ENCODE measurements at regions not wholly inside any gene's neighbourhood (a gene's known extent, or its start where the extent isn't known, plus 50 kb on each side); places are given as distances from the start of the nearest gene placed in this dataset.

- POLR2A ChIA-PET: interaction anchor here (1.0 to 1.8 kb wide), 4 partner anchors 12 to 67 kb away, joined by 3 to 6 read pairs (median 4); partner anchors contain the start of gene KANK4
- H3K4me1 ChIP-seq (ENCODE audit: insufficient read depth, low read length): peaks cover 46% of the 10 kb centered on the region
- peak overlapping the region; percentile 71 for H3K4me2 ChIP-seq (ENCODE audit: low read depth, low read length)
- no TSS peak for BruUV-seq (replicated peaks)
- H3K4me3 ChIP-seq (replicated peaks in 1 of 3; ENCODE audit: insufficient read depth in 1 of 3, low read depth in 2 of 3, low read length in 3 of 3): peak overlapping the region in 2 of 3 experiments; percentile 38 to 45; a peak in 3 of 6 replicates
- peak overlapping the region; percentile 59 for H3K9ac ChIP-seq (ENCODE audit: insufficient read depth, low read depth, low read length)
- H3K27ac ChIP-seq (ENCODE audit: extremely low read length, insufficient read depth, low read length): peak overlapping the region; percentile 89
- peak overlapping the region; percentile 29 for H2AFZ ChIP-seq (ENCODE audit: low read length)
- H3K79me2 ChIP-seq (ENCODE audit: insufficient read depth, low read length): no peaks in the 10 kb centered on the region
- FAIRE-seq: peak; percentile 88
- ATAC-seq: peak; percentile 78
- no peaks in the 10 kb centered on the region for H3K36me3 ChIP-seq (replicated peaks in 1 of 2; ENCODE audit: control insufficient read depth in 1 of 2, insufficient read depth in 2 of 2, low read length in 2 of 2)
- in situ Hi-C loops (cut with HindIII; ENCODE audit: extremely low pct_ligation_motif_present, low pct_unique_long_range_greater_than_20kb): no loop called here
- H3K27me3 ChIP-seq (ENCODE audit: control insufficient read depth in 1 of 2, insufficient read depth in 2 of 2, low read length in 2 of 2): no peaks in the 10 kb centered on the region
- CTCF ChIA-PET (ENCODE audit: low intra/inter-chr PET ratio, low total read pairs): no interaction called here
- WGBS (ENCODE audit: low lambda C conversion rate): 0% methylated on average over 3 of the region's 3 CpGs
- no peaks in the 10 kb centered on the region for H3K9me3 ChIP-seq (ENCODE audit: low read length)
- intact Hi-C loops (cut with micrococcal nuclease; ENCODE audit: unreplicated experiment): no loop called here
- peak; percentile 88 for DNase-seq (ENCODE audit: low spot score)
- H4K20me1 ChIP-seq (ENCODE audit: insufficient read depth, low read length): no peaks in the 10 kb centered on the region
- TF ChIP-seq EEA1 (CRISPR knock-in tag; IDR thresholded peaks at IDR 0.05; ENCODE audit: borderline replicate concordance) (no peak), PAXIP1 (CRISPR knock-in tag; conservative IDR thresholded peaks at IDR 0.05) (peak; percentile 72), ISL2 (CRISPR knock-in tag; IDR thresholded peaks at IDR 0.05) (peak; percentile 51; the same call in 1 of the 2 replicates), ATF4 (CRISPR knock-in tag; IDR thresholded peaks at IDR 0.05) (peak in 1 of 2 experiments; percentile 41; a peak in 1 of 4 replicates), RCOR2 (CRISPR knock-in tag; IDR thresholded peaks at IDR 0.05) (0 out of 2 replicates have a peak, but pooled peaks have one; percentile 40), ZNF317 (CRISPR knock-in tag; IDR thresholded peaks at IDR 0.05) (no peak), ZNF614 (CRISPR knock-in tag; IDR thresholded peaks at IDR 0.05; ENCODE audit: borderline replicate concordance) (peak; percentile 50; the same call in 1 of the 2 replicates), HMG20A (CRISPR knock-in tag; IDR thresholded peaks at IDR 0.05; ENCODE audit: borderline replicate concordance) (0 out of 2 replicates have a peak, but pooled peaks have one; percentile 28), TCF7L2 (IDR thresholded peaks at IDR 0.05; ENCODE audit: low read depth, low read length) (peak; percentile 80), FOXA3 (CRISPR knock-in tag; IDR thresholded peaks at IDR 0.05) (peak; percentile 31; the same call in 1 of the 2 replicates)
- TF ChIP-seq, protein P1, sequence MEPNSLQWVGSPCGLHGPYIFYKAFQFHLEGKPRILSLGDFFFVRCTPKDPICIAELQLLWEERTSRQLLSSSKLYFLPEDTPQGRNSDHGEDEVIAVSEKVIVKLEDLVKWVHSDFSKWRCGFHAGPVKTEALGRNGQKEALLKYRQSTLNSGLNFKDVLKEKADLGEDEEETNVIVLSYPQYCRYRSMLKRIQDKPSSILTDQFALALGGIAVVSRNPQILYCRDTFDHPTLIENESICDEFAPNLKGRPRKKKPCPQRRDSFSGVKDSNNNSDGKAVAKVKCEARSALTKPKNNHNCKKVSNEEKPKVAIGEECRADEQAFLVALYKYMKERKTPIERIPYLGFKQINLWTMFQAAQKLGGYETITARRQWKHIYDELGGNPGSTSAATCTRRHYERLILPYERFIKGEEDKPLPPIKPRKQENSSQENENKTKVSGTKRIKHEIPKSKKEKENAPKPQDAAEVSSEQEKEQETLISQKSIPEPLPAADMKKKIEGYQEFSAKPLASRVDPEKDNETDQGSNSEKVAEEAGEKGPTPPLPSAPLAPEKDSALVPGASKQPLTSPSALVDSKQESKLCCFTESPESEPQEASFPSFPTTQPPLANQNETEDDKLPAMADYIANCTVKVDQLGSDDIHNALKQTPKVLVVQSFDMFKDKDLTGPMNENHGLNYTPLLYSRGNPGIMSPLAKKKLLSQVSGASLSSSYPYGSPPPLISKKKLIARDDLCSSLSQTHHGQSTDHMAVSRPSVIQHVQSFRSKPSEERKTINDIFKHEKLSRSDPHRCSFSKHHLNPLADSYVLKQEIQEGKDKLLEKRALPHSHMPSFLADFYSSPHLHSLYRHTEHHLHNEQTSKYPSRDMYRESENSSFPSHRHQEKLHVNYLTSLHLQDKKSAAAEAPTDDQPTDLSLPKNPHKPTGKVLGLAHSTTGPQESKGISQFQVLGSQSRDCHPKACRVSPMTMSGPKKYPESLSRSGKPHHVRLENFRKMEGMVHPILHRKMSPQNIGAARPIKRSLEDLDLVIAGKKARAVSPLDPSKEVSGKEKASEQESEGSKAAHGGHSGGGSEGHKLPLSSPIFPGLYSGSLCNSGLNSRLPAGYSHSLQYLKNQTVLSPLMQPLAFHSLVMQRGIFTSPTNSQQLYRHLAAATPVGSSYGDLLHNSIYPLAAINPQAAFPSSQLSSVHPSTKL (CRISPR knock-in tag; IDR thresholded peaks at IDR 0.05): peak; percentile 55; the same call in 1 of the 2 replicates
- TF ChIP-seq, protein P2, sequence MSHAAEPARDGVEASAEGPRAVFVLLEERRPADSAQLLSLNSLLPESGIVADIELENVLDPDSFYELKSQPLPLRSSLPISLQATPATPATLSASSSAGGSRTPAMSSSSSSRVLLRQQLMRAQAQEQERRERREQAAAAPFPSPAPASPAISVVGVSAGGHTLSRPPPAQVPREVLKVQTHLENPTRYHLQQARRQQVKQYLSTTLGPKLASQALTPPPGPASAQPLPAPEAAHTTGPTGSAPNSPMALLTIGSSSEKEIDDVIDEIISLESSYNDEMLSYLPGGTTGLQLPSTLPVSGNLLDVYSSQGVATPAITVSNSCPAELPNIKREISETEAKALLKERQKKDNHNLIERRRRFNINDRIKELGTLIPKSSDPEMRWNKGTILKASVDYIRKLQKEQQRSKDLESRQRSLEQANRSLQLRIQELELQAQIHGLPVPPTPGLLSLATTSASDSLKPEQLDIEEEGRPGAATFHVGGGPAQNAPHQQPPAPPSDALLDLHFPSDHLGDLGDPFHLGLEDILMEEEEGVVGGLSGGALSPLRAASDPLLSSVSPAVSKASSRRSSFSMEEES (CRISPR knock-in tag; IDR thresholded peaks at IDR 0.05): no peak
Measured at GRCh38 chr1:62386351-62387121, 50.3 kb upstream of the USP1 start.
